SK-N-SH treated with all-trans-retinoic acid at 6 μM for 48 hours (cell line): ENCODE measurements at regions not wholly inside any gene's neighbourhood (a gene's known extent, or its start where the extent isn't known, plus 50 kb on each side); places are given as distances from the start of the nearest gene placed in this dataset.

Experiments
- OSR1 ChIP-seq: fragments of 250-450 bp; sonication (Bioruptor Pico); IDR thresholded peaks from 2 replicates; pipeline ENCODE4 v1.8.0; 2022; ENCODE audit warnings: moderate library complexity, mild to moderate bottlenecking, inconsistent platforms
- PATZ1 ChIP-seq: fragments of 250-450 bp; sonication (Bioruptor Pico); IDR thresholded peaks from 2 replicates; pipeline ENCODE4 v1.8.0; 2020; ENCODE audit warnings: mild to moderate bottlenecking, moderate library complexity, borderline replicate concordance
- RARB ChIP-seq: fragments of 250-450 bp; sonication (Bioruptor Pico); IDR thresholded peaks from 2 replicates; pipeline ENCODE4 v1.8.0; 2021; ENCODE audit warnings: mild to moderate bottlenecking, moderate library complexity
- ZFP3 ChIP-seq: fragments of 250-450 bp; sonication (Bioruptor Pico); IDR thresholded peaks from 2 replicates; pipeline ENCODE4 v1.5.0; 2020; ENCODE audit warnings: mild to moderate bottlenecking, moderate library complexity
- ZFP30 ChIP-seq: fragments of 450-650 bp; formaldehyde crosslinking; IDR thresholded peaks from 2 replicates; pipeline ENCODE4 v1.5.0; 2022; ENCODE audit warnings: mild to moderate bottlenecking, moderate library complexity
- ZNF70 ChIP-seq: fragments of 450-650 bp; formaldehyde crosslinking; IDR thresholded peaks from 2 replicates; pipeline ENCODE4 v1.5.0; 2020; ENCODE audit warnings: mild to moderate bottlenecking, moderate library complexity

- TF ChIP-seq ZNF70 (CRISPR knock-in tag): no peak
- TF ChIP-seq RARB (CRISPR knock-in tag): no peak
- TF ChIP-seq OSR1: no peak
- no peak for TF ChIP-seq ZFP30 (CRISPR knock-in tag)
- TF ChIP-seq PATZ1: no peak
- no peak for TF ChIP-seq ZFP3 (CRISPR knock-in tag)
These were observed 397.1 kb downstream of the SNAPC1 start for GRCh38 chr14:62159314-62159713.
